ENCODE measurements at regions not wholly inside any gene's neighbourhood (a gene's known extent, or its start where the extent isn't known, plus 50 kb on each side); places are given as distances from the start of the nearest gene placed in this dataset.

DNA sequence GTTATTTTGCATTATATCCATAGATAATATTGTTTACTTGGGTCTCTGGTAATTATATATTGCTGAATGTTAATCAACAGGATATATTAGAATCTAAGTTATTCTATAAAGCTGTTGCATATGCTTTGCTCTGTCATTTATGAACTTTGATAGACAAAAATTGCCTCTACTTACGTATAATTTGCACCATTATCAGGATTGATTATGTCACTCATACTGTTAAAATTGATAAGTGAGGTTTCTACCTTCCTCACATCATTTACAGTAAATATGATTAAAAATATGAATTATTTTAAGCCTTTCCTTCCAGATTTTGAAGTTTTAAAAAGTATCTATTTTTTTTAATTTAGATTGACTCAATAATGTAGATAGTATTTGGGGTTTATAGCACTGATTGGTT lies 1540.4 kb upstream of the PRMT6 start:
- H3K4me3 ChIP-seq (ENCODE audit: low read depth, low read length): no peak overlapping the region
- DNase-seq (ENCODE audit: low read depth): no peak
- TF ChIP-seq MYC (IDR thresholded peaks at IDR 0.05; ENCODE audit: low read depth, low read length) (no peak), POLR2A (IDR thresholded peaks at IDR 0.05; ENCODE audit: extremely low read depth, insufficient read length) (no peak)
- TF ChIP-seq, protein P1, sequence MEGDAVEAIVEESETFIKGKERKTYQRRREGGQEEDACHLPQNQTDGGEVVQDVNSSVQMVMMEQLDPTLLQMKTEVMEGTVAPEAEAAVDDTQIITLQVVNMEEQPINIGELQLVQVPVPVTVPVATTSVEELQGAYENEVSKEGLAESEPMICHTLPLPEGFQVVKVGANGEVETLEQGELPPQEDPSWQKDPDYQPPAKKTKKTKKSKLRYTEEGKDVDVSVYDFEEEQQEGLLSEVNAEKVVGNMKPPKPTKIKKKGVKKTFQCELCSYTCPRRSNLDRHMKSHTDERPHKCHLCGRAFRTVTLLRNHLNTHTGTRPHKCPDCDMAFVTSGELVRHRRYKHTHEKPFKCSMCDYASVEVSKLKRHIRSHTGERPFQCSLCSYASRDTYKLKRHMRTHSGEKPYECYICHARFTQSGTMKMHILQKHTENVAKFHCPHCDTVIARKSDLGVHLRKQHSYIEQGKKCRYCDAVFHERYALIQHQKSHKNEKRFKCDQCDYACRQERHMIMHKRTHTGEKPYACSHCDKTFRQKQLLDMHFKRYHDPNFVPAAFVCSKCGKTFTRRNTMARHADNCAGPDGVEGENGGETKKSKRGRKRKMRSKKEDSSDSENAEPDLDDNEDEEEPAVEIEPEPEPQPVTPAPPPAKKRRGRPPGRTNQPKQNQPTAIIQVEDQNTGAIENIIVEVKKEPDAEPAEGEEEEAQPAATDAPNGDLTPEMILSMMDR (IDR thresholded peaks at IDR 0.05; ENCODE audit: low read depth, low read length): no peak
- TF ChIP-seq, protein P2, sequence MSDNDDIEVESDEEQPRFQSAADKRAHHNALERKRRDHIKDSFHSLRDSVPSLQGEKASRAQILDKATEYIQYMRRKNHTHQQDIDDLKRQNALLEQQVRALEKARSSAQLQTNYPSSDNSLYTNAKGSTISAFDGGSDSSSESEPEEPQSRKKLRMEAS (IDR thresholded peaks at IDR 0.05; ENCODE audit: low read depth, low read length): no peak

DNA sequence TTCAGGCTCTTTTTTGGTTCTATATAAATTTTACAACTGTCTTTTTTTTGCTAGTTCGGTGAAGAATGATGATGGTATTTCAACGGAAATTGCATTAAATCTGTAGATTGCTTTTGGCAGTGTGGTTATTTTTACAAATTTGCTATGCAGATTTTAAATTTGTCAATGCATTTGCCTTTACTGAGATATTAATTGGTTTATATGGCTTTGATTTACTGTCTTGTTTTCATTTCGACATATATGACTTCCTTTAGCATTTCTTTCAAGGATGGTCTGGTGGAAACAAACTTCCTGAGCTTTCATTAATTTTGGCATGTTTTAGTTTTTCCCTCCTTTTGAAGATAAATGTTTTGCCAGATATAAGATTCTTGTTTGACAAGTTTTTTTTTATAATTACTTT lies 1522.5 kb upstream of the PRMT6 start:
- DNase-seq (ENCODE audit: low read depth): no peak
- H3K4me3 ChIP-seq (ENCODE audit: low read depth, low read length): no peak overlapping the region
- TF ChIP-seq, protein P2 (IDR thresholded peaks at IDR 0.05; ENCODE audit: low read depth, low read length): no peak
- no peak for TF ChIP-seq POLR2A (IDR thresholded peaks at IDR 0.05; ENCODE audit: extremely low read depth, insufficient read length)
- TF ChIP-seq MYC (IDR thresholded peaks at IDR 0.05; ENCODE audit: low read depth, low read length): no peak

DNA sequence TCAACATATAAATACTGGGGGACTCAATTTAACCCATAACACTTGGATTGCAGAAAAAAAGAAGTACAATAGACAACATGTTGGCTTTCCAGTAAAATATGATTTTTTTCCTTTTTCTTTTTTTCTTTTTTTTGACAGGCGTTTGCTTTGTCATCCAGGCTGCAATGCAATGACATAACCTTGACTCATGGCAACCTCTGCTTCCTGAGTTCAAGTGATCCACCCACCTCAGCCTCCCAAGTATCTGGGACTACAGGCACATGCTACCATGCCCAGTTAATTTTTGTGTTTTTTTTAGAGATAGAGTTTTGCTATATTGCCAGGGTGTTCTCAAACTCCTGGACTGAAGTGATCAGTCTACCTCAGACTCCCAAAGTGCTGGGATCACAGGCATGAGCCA lies 1512.0 kb upstream of the PRMT6 start:
- no peak overlapping the region for H3K4me3 ChIP-seq (ENCODE audit: low read depth, low read length)
- no peak for TF ChIP-seq POLR2A (IDR thresholded peaks at IDR 0.05; ENCODE audit: extremely low read depth, insufficient read length)
- TF ChIP-seq, protein P1 (IDR thresholded peaks at IDR 0.05; ENCODE audit: low read depth, low read length): no peak
- TF ChIP-seq, protein P2 (IDR thresholded peaks at IDR 0.05; ENCODE audit: low read depth, low read length): no peak
- TF ChIP-seq MYC (IDR thresholded peaks at IDR 0.05; ENCODE audit: low read depth, low read length): no peak
- DNase-seq (ENCODE audit: low read depth): no peak

DNA sequence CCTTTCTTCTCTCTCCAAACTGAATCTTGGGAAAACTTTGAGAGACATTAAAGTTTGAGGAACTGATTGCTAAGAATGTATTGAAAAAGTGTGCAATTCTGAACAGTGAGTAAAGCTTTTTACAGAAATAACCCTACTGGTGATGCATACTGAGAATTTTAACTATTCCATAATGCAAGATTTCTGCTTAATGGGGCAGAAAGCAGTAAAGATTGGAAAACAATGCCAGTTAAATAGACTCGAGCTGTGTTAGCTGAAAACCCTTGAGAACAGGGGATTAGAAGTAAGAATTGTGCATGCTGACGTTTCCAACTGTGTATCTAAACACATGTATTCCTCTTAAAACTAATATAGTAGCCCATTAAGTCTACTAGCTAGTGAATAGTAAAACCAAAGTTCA lies 1500.2 kb upstream of the PRMT6 start:
- H3K4me3 ChIP-seq (ENCODE audit: low read depth, low read length): no peak overlapping the region
- TF ChIP-seq, protein P2 (IDR thresholded peaks at IDR 0.05; ENCODE audit: low read depth, low read length): no peak
- no peak for TF ChIP-seq MYC (IDR thresholded peaks at IDR 0.05; ENCODE audit: low read depth, low read length)
- TF ChIP-seq POLR2A (IDR thresholded peaks at IDR 0.05; ENCODE audit: extremely low read depth, insufficient read length): no peak
- TF ChIP-seq, protein P1 (IDR thresholded peaks at IDR 0.05; ENCODE audit: low read depth, low read length): no peak
- no peak for DNase-seq (ENCODE audit: low read depth)

DNA sequence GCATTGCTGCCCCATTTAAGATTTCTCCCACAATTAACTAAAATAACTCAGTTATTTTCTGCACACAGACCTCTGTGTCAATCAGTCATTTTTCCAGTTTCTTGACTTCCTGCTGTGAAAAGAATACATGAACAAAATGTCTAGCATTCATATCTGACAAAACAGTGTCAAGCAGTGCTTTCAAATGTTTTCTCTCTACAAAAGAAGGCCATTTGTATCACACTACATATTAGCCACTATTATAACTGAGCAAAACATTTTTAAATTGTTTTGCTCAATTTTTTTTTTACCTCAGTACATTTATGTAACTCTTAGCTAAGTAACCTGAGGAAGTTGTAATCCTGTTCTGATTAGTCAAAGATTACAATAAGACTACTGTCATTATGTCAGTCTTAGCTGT lies 1498.5 kb upstream of the PRMT6 start:
- H3K4me3 ChIP-seq (ENCODE audit: low read depth, low read length): no peak overlapping the region
- no peak for DNase-seq (ENCODE audit: low read depth)
- TF ChIP-seq, protein P1 (IDR thresholded peaks at IDR 0.05; ENCODE audit: low read depth, low read length): no peak
- TF ChIP-seq POLR2A (IDR thresholded peaks at IDR 0.05; ENCODE audit: extremely low read depth, insufficient read length): no peak
- TF ChIP-seq, protein P2 (IDR thresholded peaks at IDR 0.05; ENCODE audit: low read depth, low read length): no peak
- TF ChIP-seq MYC (IDR thresholded peaks at IDR 0.05; ENCODE audit: low read depth, low read length): no peak

DNA sequence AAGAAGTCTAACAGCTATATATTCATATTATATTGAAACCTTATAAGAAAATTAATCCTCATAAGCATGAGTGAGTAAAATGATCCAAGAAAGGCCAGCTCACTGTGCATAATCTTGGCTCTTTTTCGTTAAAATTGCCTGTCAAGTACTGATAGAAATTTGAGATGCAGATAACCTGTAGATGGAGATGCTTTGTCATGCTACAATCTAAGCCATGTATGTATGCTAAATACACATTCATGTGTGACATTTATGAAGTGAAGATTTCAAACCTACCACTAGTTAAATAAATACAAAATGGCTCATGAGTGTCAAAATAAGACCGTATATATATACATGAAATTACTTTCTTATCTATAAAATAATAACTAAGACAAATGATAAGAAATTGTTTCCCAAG lies 1491.5 kb upstream of the PRMT6 start:
- no peak for DNase-seq (ENCODE audit: low read depth)
- TF ChIP-seq, protein P1 (IDR thresholded peaks at IDR 0.05; ENCODE audit: low read depth, low read length): no peak
- H3K4me3 ChIP-seq (ENCODE audit: low read depth, low read length): no peak overlapping the region
